ENCODE measurements at regions not wholly inside any gene's neighbourhood (a gene's known extent, or its start where the extent isn't known, plus 50 kb on each side); places are given as distances from the start of the nearest gene placed in this dataset.

GRCh38 chr11:70725739-70726138 is 327.4 kb downstream of the CTTN start:
- no peak for DNase-seq (ENCODE audit: low read depth in 2 of 2)

GRCh38 chr11:70727021-70727420 is 328.7 kb downstream of the CTTN start:
- no peak for DNase-seq (ENCODE audit: low read depth in 2 of 2)

- DNase-seq (ENCODE audit: low read depth in 2 of 2), result no peak
These were observed 329.7 kb downstream of the CTTN start for GRCh38 chr11:70727899-70728620.

- no peak for DNase-seq (ENCODE audit: low read depth in 2 of 2)
These were observed 331.6 kb downstream of the CTTN start for GRCh38 chr11:70729949-70730348.

DNA sequence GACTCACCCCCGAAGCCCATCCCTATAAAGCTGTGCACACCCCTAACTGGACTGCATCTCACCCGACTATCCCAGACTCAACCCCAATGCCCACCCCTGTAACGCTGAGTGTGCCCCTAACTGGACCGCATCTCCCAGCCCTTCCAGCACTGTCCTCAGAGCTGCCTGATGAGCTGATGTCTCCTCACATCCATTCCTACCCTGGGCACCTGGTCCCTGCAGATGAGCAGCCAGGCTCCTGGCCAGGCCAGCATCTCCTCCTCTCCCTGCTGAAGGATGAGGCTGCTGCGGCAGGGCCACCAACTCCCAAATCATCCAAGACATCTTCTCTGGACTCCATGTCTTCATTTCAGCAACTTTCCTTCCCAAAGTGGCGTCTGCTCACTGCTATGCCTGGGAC is 332.1 kb downstream of the CTTN start:
- DNase-seq (ENCODE audit: low read depth in 2 of 2), result no peak

DNA sequence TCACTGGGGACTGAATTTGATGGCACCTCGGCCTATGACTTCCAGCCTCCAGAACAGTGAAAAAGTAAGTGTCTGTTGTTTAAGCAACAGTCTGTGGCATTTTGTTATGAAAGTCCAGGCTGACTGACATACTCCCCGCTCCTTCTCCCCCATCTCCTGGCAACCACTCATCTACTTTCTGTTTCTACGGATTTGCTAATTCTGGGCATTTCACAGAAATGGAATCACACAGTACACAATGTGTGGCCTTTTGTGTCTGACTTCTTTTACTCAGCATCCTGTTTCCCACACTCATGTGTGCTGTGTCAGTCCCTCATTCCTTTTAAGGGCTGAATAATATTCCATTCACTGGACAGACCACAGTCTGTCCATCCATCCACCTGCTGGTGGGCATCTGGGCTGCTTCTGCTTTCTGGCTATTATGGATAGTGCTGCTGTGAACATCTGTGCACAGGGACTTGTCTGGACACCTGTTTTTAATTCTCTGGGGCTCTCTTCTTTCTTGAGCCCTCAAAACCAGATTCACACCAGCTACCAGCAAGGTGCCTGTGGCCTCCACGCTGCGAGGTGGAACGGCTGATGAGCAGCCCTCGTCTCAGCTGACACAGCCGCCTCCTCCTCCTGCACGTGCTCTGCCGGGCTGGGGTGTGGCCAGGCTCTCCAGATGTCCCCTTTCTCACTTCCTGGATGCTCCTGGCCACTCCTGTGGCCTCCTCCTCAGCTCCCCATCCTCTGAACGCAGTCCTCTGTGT is 333.1 kb downstream of the CTTN start:
- DNase-seq (ENCODE audit: low read depth in 2 of 2), result no peak

- no peak for DNase-seq (ENCODE audit: low read depth in 2 of 2)
These were observed 333.9 kb downstream of the CTTN start for GRCh38 chr11:70732023-70732880.

DNA sequence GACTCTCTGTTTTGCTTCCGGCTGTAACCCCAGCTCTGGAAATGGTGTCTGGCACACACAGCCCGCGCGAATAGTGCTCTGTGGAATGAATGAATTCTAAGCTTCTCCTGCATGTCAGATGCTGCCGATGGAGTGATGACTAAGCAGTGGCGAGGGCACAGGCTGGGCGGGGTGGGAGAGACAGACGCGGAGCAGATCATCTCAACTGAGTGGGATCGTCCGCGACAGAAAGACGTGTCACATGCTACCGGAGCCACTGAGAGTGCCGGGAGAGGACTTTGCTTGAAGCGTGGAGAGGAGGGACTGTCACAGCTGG is 334.5 kb downstream of the CTTN start:
- DNase-seq (ENCODE audit: low read depth in 2 of 2), result no peak

GRCh38 chr11:70733327-70734325 is 335.3 kb downstream of the CTTN start:
- DNase-seq (ENCODE audit: low read depth in 2 of 2), result no peak

DNA sequence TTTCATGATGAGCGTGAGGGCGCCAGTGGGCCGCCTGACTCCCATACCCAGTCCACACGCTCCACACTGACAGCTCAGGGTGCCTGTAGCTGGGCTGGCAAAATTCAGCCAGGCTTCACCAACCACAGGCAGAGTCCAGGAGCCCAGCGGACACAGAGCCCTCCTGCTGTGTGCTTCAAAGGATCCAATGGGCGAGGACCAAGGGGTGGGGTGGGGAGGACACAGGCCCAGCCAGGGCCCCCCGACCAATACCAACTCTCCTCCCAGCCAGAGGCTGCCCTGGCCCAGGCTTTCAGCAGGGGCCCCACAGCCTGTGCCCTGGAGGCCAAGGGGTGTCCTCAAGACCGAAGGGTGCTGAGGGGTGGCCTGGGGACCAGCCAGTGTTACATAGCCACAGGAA is 336.1 kb downstream of the CTTN start:
- DNase-seq (ENCODE audit: low read depth in 2 of 2), result no peak

- no peak for DNase-seq (ENCODE audit: low read depth in 2 of 2)
These were observed 336.6 kb downstream of the CTTN start for GRCh38 chr11:70734911-70735310.

- no peak for DNase-seq (ENCODE audit: low read depth in 2 of 2)
These were observed 337.6 kb downstream of the CTTN start for GRCh38 chr11:70735976-70736375.

- no peak for DNase-seq (ENCODE audit: low read depth in 2 of 2)
These were observed 338.1 kb downstream of the CTTN start for GRCh38 chr11:70736461-70736860.

DNA sequence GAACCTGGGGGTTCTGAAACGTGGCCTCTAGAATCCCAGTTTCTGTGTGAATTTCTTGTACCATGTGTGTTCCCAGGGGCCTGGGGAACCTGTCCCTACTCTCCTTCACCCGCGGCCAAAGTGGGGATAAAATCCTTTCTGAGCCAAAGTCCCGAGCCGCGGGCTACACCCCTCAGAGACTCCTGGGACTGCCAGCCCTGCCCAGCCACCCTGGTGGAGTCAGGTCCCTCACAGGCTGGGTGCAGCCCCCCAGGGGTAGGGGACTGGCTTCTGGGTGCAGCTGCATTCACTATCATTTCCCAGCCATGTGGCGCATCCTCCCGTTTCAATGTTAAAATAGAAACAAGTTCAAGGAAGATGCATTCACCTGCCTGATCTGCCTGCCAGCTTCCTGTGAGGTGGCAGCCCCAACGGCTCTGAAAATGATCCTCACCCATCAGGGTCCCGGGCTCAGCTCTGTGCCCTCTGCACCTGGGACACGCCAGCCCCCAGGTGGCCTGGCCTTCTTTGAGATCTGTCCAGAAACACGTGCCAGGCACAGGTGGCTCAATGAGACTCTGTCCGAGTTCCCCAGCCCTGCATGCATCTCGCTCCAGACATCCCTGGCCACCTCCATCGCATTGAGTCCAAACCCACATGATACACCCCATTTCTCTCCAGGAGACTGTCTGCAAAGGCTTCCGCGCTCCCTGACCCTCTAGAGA is 338.8 kb downstream of the CTTN start:
- no peak for DNase-seq (ENCODE audit: low read depth in 2 of 2)

DNA sequence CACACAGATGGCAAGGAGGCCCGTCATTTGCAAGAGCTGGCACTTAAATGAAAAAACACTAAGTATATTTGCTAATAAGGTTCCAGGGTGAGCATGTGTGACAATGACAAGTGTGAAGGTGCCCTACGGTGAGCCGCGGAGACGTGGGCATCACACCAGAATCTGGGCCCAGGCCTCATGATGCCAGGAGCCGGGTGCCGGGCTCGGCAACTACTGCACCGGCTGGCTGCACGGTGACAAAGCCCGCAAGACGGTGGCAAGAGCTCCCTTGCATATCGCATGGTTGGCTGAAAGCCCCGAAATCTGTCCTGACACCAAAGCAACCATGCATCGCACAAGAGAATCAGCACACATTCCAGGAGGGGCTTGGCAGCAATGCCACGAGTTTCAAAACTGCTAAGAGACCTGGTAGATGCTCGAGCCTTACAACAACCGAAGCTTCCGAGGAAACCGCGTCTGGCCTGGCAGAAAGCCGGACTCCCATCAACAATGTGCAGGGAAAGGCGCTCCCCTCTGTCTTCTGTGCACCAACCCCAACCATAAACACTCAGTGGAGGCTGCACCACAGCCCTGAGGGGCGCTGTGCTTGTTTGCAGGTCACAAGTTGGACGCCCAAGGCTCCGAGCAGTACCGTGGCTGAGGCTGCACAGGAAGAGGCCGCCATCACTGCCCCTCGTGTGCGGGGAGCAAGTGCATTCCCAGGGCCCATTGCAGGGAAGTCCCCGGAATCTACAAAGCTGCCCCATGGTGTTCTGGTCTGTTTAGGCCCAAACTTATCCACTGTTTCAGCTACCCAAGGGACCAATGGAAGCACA is 339.7 kb downstream of the CTTN start:
- DNase-seq (ENCODE audit: low read depth in 2 of 2), result no peak

GRCh38 chr11:70738661-70739060 is 340.3 kb downstream of the CTTN start:
- DNase-seq (ENCODE audit: low read depth in 2 of 2), result no peak

- no peak for DNase-seq (ENCODE audit: low read depth in 2 of 2)
These were observed 340.8 kb downstream of the CTTN start for GRCh38 chr11:70739091-70739490.

GRCh38 chr11:70739811-70740487 is 341.6 kb downstream of the CTTN start:
- no peak for DNase-seq (ENCODE audit: low read depth in 2 of 2)

GRCh38 chr11:70740488-70740851 is 342.1 kb downstream of the CTTN start:
- no peak for DNase-seq (ENCODE audit: low read depth in 2 of 2)

Data from stimulated activated CD4-positive, alpha-beta T cell treated with anti-CD3 and anti-CD28 coated beads, Interleukin-15, amount 100 ng/mL, for 48 hours (primary cell).